Effector memory CD8-positive, alpha-beta T cell (primary cell): ENCODE measurements at regions not wholly inside any gene's neighbourhood (a gene's known extent, or its start where the extent isn't known, plus 50 kb on each side); places are given as distances from the start of the nearest gene placed in this dataset.

Source experiments
- ATAC-seq: fragments of 150-1000 bp; cut with Tn5 transposase; replicated peaks from 2 replicates; pipeline ENCODE4 v1.10.0; 2021; ENCODE audit warnings: mild to moderate bottlenecking, moderate library complexity
- DNase-seq, 3 experiments: peaks; one replicate each; pipeline ENCODE4 v3.0.0; 2021
- H3K27ac Mint-ChIP-seq, 2 donors: one replicate each; pipeline ENCODE4 v1.8.0; 2022; ENCODE audit warnings: mild to moderate bottlenecking in 2 of 2, mixed read lengths in 2 of 2, moderate library complexity in 2 of 2
- H3K27me3 Mint-ChIP-seq, 2 donors: one replicate each; pipeline ENCODE4 v1.8.0; 2022; ENCODE audit warnings: mixed read lengths in 2 of 2
- H3K36me3 Mint-ChIP-seq: one replicate; pipeline ENCODE4 v1.8.0; 2022; ENCODE audit warnings: mild to moderate bottlenecking, moderate library complexity, mixed read lengths; ENCODE audit not compliant: insufficient read depth
- H3K4me1 Mint-ChIP-seq, 2 donors: one replicate each; pipeline ENCODE4 v1.8.0; 2022; ENCODE audit warnings: low read depth in 2 of 2, mixed read lengths in 2 of 2
- H3K4me3 Mint-ChIP-seq, 2 donors: one replicate each; pipeline ENCODE4 v1.8.0; 2022; ENCODE audit warnings: mild to moderate bottlenecking in 2 of 2, mixed read lengths in 2 of 2, moderate library complexity in 2 of 2
- H3K9me3 Mint-ChIP-seq, 2 donors: one replicate each; pipeline ENCODE4 v1.8.0; 2022; ENCODE audit warnings: mixed read lengths in 2 of 2

GRCh38 chrX:109312757-109313156, 169.1 kb downstream of the GUCY2F start:
- no peaks in the 10 kb centered on the region for H3K9me3 Mint-ChIP-seq
- no peak overlapping the region for H3K27ac Mint-ChIP-seq
- no peak for ATAC-seq
- H3K4me3 Mint-ChIP-seq = no peak overlapping the region
- no peaks in the 10 kb centered on the region for H3K4me1 Mint-ChIP-seq
- H3K36me3 Mint-ChIP-seq = no peaks in the 10 kb centered on the region
- H3K27me3 Mint-ChIP-seq = no peaks in the 10 kb centered on the region
- no peak for DNase-seq

- ATAC-seq = no peak
- Mint-ChIP-seq H3K27me3 (no peaks in the 10 kb centered on the region), H3K4me3 (no peak overlapping the region), H3K27ac (no peak overlapping the region), H3K4me1 (no peaks in the 10 kb centered on the region), H3K36me3 (no peaks in the 10 kb centered on the region), H3K9me3 (no peaks in the 10 kb centered on the region)
- no peak for DNase-seq
Observed at GRCh38 chrX:109310031-109310430, 171.9 kb downstream of the GUCY2F start.

GRCh38 chrX:109301177-109301576, 180.7 kb downstream of the GUCY2F start:
- Mint-ChIP-seq H3K4me1 (no peaks in the 10 kb centered on the region), H3K4me3 (no peak overlapping the region), H3K36me3 (no peaks in the 10 kb centered on the region), H3K27ac (no peak overlapping the region), H3K9me3 (no peaks in the 10 kb centered on the region), H3K27me3 (no peaks in the 10 kb centered on the region)
- no peak for ATAC-seq
- no peak for DNase-seq

GRCh38 chrX:109300415-109300814, 181.5 kb downstream of the GUCY2F start:
- Mint-ChIP-seq H3K4me3 (no peak overlapping the region), H3K9me3 (no peaks in the 10 kb centered on the region), H3K27ac (no peak overlapping the region), H3K27me3 (no peaks in the 10 kb centered on the region), H3K36me3 (no peaks in the 10 kb centered on the region), H3K4me1 (no peaks in the 10 kb centered on the region)
- DNase-seq (no peak), ATAC-seq (no peak)

GRCh38 chrX:109299091-109299490, 182.8 kb downstream of the GUCY2F start:
- Mint-ChIP-seq H3K9me3 (no peaks in the 10 kb centered on the region), H3K4me3 (no peak overlapping the region), H3K27me3 (no peaks in the 10 kb centered on the region), H3K36me3 (no peaks in the 10 kb centered on the region), H3K4me1 (no peaks in the 10 kb centered on the region), H3K27ac (no peak overlapping the region)
- DNase-seq (no peak), ATAC-seq (no peak)

GRCh38 chrX:109294097-109294814, 187.6 kb downstream of the GUCY2F start:
- Mint-ChIP-seq H3K27ac (no peak overlapping the region), H3K4me1 (no peaks in the 10 kb centered on the region), H3K36me3 (no peaks in the 10 kb centered on the region), H3K9me3 (peaks cover 0 to 5% of the 10 kb centered on the region in 2 donors), H3K4me3 (no peak overlapping the region), H3K27me3 (no peaks in the 10 kb centered on the region)
- no peak for ATAC-seq
- no peak for DNase-seq

GRCh38 chrX:109283870-109284269, 198.0 kb downstream of the GUCY2F start:
- DNase-seq (no peak), ATAC-seq (no peak)
- Mint-ChIP-seq H3K27me3 (no peaks in the 10 kb centered on the region), H3K4me1 (no peaks in the 10 kb centered on the region), H3K36me3 (no peaks in the 10 kb centered on the region), H3K4me3 (no peak overlapping the region), H3K9me3 (peaks cover 0 to 2% of the 10 kb centered on the region in 2 donors), H3K27ac (no peak overlapping the region)

GRCh38 chrX:109281483-109282275, 200.2 kb downstream of the GUCY2F start:
- peaks cover 0 to 2% of the 10 kb centered on the region in 2 donors for H3K9me3 Mint-ChIP-seq
- H3K4me3 Mint-ChIP-seq = no peak overlapping the region
- no peaks in the 10 kb centered on the region for H3K4me1 Mint-ChIP-seq
- no peaks in the 10 kb centered on the region for H3K27me3 Mint-ChIP-seq
- no peaks in the 10 kb centered on the region for H3K36me3 Mint-ChIP-seq
- ATAC-seq (no peak), DNase-seq (no peak)
- no peak overlapping the region for H3K27ac Mint-ChIP-seq

- H3K27ac Mint-ChIP-seq = no peak overlapping the region
- no peaks in the 10 kb centered on the region for H3K27me3 Mint-ChIP-seq
- H3K4me3 Mint-ChIP-seq = no peak overlapping the region
- DNase-seq (no peak), ATAC-seq (no peak)
- no peaks in the 10 kb centered on the region for H3K36me3 Mint-ChIP-seq
- H3K4me1 Mint-ChIP-seq = no peaks in the 10 kb centered on the region
- H3K9me3 Mint-ChIP-seq = peaks cover 0 to 2% of the 10 kb centered on the region in 2 donors
Observed at GRCh38 chrX:109274806-109275205, 207.1 kb downstream of the GUCY2F start.

- DNase-seq = no peak
- no peak overlapping the region for H3K4me3 Mint-ChIP-seq
- H3K27me3 Mint-ChIP-seq = no peaks in the 10 kb centered on the region
- no peaks in the 10 kb centered on the region for H3K4me1 Mint-ChIP-seq
- no peak for ATAC-seq
- no peak overlapping the region for H3K27ac Mint-ChIP-seq
- no peaks in the 10 kb centered on the region for H3K9me3 Mint-ChIP-seq
- H3K36me3 Mint-ChIP-seq = no peaks in the 10 kb centered on the region
Observed at GRCh38 chrX:109270580-109271484, 211.1 kb downstream of the GUCY2F start.

GRCh38 chrX:109268340-109268739, 213.5 kb downstream of the GUCY2F start:
- DNase-seq (no peak), ATAC-seq (no peak)
- H3K4me3 Mint-ChIP-seq = no peak overlapping the region
- no peaks in the 10 kb centered on the region for H3K9me3 Mint-ChIP-seq
- no peaks in the 10 kb centered on the region for H3K4me1 Mint-ChIP-seq
- H3K27ac Mint-ChIP-seq = no peak overlapping the region
- no peaks in the 10 kb centered on the region for H3K36me3 Mint-ChIP-seq
- no peaks in the 10 kb centered on the region for H3K27me3 Mint-ChIP-seq

GRCh38 chrX:109266034-109266433, 215.9 kb downstream of the GUCY2F start:
- ATAC-seq = no peak
- Mint-ChIP-seq H3K27ac (no peak overlapping the region), H3K4me3 (no peak overlapping the region), H3K36me3 (no peaks in the 10 kb centered on the region), H3K27me3 (no peaks in the 10 kb centered on the region), H3K4me1 (no peaks in the 10 kb centered on the region), H3K9me3 (peaks cover 2 to 7% of the 10 kb centered on the region in 2 donors)
- DNase-seq = no peak

- H3K27me3 Mint-ChIP-seq = no peaks in the 10 kb centered on the region
- ATAC-seq = no peak
Observed at GRCh38 chrX:109264878-109265277, 217.0 kb downstream of the GUCY2F start.

More at GRCh38 chrX:109264878-109265277, 217.0 kb downstream of the GUCY2F start:
- no peaks in the 10 kb centered on the region for H3K4me1 Mint-ChIP-seq
- peaks cover 2 to 7% of the 10 kb centered on the region in 2 donors for H3K9me3 Mint-ChIP-seq
- H3K27ac Mint-ChIP-seq = no peak overlapping the region
- no peak for DNase-seq
- H3K4me3 Mint-ChIP-seq = no peak overlapping the region
- no peaks in the 10 kb centered on the region for H3K36me3 Mint-ChIP-seq
